GM12874 (cell line): ENCODE measurements at regions not wholly inside any gene's neighbourhood (a gene's known extent, or its start where the extent isn't known, plus 50 kb on each side); places are given as distances from the start of the nearest gene placed in this dataset.

Experiments
- CTCF ChIP-seq: IDR thresholded peaks from 2 replicates; pipeline ENCODE4 v1.5.1; 2011; ENCODE audit warnings: low read depth, mild to moderate bottlenecking, control low read depth, low read length, moderate library complexity; ENCODE audit not compliant: insufficient read depth

DNA sequence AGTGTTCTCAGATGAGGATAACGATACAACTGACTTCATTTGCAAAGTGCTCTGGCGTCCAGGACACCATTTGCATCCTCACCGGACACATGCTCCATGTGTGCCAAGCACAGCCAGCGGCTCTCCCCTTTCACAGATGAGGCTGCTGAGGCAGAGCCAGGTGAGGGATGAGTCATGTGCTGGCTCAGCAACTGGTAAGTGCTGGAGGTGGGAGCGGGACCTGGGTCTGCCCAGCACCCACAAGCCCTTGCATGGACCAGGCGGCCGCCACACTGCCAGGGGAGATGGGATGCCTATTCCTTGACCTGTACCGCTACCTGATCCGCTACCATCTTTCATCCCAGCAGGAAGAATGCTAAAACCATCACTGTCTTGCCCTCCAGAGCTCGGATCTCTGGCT lies 86.2 kb upstream of the ASB18 start:
- no peak for TF ChIP-seq CTCF

- TF ChIP-seq CTCF, result no peak
Measured at GRCh38 chr2:236351966-236352525, 87.8 kb upstream of the ASB18 start.

GRCh38 chr2:236352761-236353593 lies 88.8 kb upstream of the ASB18 start:
- TF ChIP-seq CTCF, result peak; percentile 64

- no peak for TF ChIP-seq CTCF
Measured at GRCh38 chr2:236353594-236353942, 89.4 kb upstream of the ASB18 start.

DNA sequence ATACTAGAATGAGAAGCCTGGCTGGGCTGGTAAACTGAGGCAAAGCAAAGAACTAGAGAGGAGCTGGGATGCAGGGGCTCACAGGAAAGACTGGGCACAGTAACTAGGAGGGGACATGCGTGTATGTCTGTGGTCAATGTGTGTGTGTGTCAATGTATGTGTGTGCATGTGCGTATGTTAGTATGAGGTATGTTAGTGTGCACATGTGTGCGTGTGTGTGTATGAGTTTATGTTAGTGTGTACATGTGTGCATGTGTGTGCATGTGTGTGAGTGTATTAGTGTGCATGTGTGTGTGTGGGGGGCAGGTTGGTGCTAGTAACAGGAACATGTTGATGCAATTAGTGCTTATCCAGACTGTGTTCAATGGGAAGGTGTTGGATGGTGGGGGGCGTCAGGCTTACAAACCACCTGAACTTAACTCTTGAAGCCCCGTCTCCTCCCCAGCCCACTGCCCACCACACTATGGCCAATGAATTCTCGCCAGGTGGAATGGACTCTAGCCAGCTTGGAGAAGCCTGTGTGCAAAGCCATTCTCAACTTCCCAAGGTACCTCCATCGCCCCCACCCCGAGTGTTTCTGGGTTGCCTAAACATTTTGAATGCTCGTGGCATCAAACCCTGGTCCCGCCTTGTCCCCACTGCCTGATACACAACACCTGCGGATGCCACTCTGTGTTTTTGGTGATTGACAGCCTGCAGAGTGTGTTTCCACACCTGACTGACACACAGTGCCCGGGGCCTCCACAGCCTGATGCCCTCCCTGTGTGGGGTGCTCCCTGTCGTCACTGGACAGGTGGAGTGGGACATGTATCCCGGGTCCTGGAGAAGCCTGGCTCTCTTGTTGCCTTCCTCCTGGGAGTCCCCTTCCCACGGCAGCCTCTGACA lies 90.1 kb upstream of the ASB18 start:
- TF ChIP-seq CTCF, result no peak

DNA sequence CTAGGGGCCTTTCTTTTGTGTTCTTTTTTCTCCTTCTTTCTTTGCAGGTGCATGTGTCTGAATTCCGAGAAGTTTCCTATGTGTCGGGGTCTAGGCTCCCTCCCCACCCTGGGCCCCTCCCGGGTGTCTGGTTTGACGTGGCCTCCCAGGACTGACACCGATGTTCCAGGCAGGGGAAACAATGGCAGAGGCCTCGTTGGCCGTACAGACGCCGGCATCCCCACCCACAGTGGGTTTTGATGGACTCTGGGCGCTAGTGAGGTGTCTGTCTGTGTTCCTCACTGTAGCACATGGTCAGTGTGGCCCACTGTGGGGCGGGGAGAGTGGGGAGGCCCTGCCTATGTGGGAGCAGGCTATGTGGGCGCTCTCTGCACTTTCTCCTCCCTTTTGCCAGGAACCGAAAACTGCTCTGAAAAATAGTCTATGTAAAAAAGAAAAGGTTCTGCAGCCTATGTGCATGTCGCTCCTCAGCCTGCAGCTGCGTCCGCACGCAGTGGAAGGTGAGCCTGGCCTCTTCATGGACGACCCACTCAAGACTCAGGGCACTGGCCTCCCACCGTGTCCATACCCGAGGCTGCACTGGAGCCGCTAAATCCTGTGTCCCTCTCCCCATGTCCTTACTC lies 90.9 kb upstream of the ASB18 start:
- TF ChIP-seq CTCF, result no peak

DNA sequence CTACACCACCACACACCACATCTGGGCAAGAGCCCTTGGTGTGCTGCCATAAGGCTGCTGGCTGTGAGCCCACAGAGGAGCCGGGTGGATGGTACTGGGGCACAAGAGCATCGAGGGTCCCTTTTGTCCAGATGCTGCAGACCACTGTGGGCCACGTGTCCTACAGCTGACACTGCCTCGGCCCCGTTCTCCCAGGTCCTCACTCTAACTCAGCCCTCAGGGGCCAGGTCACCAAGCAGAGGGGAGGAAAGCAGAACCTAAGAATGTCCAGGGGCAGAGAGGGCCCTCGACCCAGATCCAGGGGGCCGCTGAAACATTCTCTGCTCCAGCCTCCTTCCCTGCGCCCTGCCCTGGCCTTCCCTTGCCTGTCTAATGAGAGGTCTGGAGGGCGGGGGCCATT lies 91.7 kb upstream of the ASB18 start:
- TF ChIP-seq CTCF, result no peak
